Activated naive CD8-positive, alpha-beta T cell (primary cell): ENCODE measurements at regions not wholly inside any gene's neighbourhood (a gene's known extent, or its start where the extent isn't known, plus 50 kb on each side); places are given as distances from the start of the nearest gene placed in this dataset.

ENCODE experiments used
- H3K27ac Mint-ChIP-seq: one replicate; pipeline ENCODE4 v1.8.0; 2021; ENCODE audit warnings: mixed read lengths
- H3K27me3 Mint-ChIP-seq: one replicate; pipeline ENCODE4 v1.8.0; 2021; ENCODE audit warnings: mixed read lengths
- H3K36me3 Mint-ChIP-seq: one replicate; pipeline ENCODE4 v1.8.0; 2021; ENCODE audit warnings: mixed read lengths
- H3K4me1 Mint-ChIP-seq: one replicate; pipeline ENCODE4 v1.8.0; 2021; ENCODE audit warnings: low read depth, mixed read lengths
- H3K4me3 Mint-ChIP-seq: one replicate; pipeline ENCODE4 v1.8.0; 2021; ENCODE audit warnings: mild to moderate bottlenecking, mixed read lengths
- H3K9me3 Mint-ChIP-seq: one replicate; pipeline ENCODE4 v1.8.0; 2021; ENCODE audit warnings: low read depth, mixed read lengths

DNA sequence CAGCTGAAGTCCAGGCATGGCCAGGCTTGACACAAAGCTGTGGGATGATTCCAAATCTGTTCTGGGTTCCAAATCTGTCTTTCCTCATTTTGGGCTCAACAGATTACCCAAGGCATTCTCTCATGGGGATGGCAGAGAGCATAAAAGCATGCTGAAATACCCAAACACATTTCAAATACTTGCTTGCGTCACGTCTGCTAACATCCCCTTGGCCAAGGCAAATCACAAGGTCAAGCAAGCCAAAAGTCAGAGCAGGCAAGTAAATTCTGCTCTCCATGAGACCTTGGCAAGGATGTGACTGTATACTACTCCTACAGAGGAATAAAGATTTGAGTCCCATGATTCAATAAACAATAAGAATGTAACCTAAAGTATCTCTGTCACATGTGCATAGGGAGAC, 306.7 kb downstream of the EPB41L4A start:
- no peaks in the 10 kb centered on the region for H3K4me1 Mint-ChIP-seq
- no peaks in the 10 kb centered on the region for H3K36me3 Mint-ChIP-seq
- H3K27ac Mint-ChIP-seq: no peak overlapping the region
- peaks cover 6% of the 10 kb centered on the region for H3K27me3 Mint-ChIP-seq
- H3K9me3 Mint-ChIP-seq: no peaks in the 10 kb centered on the region
- H3K4me3 Mint-ChIP-seq: no peak overlapping the region

DNA sequence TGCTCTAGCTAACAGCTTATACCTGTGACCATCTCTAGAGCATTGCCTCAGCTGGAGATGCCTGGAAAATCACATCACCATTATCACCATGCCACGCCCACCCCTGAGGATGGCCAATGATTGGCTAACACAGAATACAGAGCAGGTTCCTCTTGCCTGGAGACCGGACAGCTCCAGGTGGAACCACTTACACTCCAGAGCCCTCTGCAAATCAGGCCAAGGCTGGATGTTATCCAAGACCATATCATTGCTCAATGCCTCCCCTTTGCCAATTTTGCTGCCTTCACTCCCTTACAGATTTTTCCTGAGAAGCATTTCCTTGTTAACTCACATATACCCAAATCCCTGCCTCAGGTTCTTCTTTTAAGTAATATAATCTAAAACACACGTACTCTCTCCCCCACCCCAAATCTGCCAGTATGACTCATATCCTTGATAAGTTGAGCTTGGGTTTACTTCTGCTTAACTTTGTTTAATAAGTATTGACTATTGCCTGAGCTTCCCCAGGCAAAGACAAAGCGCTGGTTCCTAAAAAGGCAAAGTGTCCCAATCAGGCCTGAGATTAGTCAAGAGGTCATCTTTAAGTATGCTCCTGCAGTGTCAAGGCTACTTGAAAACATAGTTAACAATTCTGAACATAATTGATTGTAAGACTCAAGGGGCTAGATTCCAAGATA, 309.6 kb downstream of the EPB41L4A start:
- H3K36me3 Mint-ChIP-seq: no peaks in the 10 kb centered on the region
- H3K27ac Mint-ChIP-seq: no peak overlapping the region
- H3K9me3 Mint-ChIP-seq: no peaks in the 10 kb centered on the region
- peaks cover 4% of the 10 kb centered on the region for H3K27me3 Mint-ChIP-seq
- H3K4me1 Mint-ChIP-seq: no peaks in the 10 kb centered on the region
- H3K4me3 Mint-ChIP-seq: no peak overlapping the region

DNA sequence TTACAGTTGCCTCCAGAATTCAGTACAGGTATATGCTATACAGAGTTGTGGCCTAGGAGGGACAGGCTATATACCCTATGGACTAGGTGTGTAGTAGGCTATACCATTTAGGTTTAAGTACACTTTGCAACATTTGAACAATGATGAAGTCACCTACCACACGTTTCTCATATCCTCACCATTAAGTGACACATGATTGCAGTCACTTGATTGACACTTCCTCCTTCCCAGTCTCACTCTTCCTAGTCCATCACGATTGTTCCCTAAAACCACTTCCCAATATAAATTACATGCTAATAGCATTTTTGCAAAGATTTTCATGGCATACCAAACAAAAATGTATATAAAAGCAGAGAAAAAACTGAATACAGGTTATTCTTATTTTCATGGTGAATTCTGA, 312.2 kb downstream of the EPB41L4A start:
- H3K4me3 Mint-ChIP-seq: no peak overlapping the region
- H3K36me3 Mint-ChIP-seq: no peaks in the 10 kb centered on the region
- no peaks in the 10 kb centered on the region for H3K4me1 Mint-ChIP-seq
- H3K27me3 Mint-ChIP-seq: peaks cover 2% of the 10 kb centered on the region
- H3K9me3 Mint-ChIP-seq: no peaks in the 10 kb centered on the region
- no peak overlapping the region for H3K27ac Mint-ChIP-seq

DNA sequence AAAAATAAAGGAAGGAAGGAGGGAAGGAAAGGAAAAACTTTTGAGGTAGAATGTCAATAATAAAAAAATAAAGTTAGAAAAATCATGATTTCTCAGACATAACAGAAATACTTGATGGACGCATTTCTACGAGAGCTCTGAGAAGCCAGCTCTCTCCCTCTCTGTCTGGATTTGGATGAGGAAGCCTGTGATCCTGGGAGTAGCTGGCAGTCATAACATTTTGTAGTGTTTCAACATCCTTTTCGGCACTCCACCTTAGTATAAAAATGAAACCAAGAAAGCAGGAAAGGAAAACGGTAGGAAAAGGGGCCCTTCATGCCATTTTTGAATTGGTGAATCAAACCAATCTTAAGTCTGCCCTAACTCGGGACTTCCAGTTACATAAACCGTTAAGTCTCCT, 321.3 kb downstream of the EPB41L4A start:
- no peak overlapping the region for H3K27ac Mint-ChIP-seq
- no peaks in the 10 kb centered on the region for H3K4me1 Mint-ChIP-seq
- no peaks in the 10 kb centered on the region for H3K36me3 Mint-ChIP-seq
- no peak overlapping the region for H3K4me3 Mint-ChIP-seq
- peaks cover 8% of the 10 kb centered on the region for H3K9me3 Mint-ChIP-seq
- peaks cover 7% of the 10 kb centered on the region for H3K27me3 Mint-ChIP-seq

DNA sequence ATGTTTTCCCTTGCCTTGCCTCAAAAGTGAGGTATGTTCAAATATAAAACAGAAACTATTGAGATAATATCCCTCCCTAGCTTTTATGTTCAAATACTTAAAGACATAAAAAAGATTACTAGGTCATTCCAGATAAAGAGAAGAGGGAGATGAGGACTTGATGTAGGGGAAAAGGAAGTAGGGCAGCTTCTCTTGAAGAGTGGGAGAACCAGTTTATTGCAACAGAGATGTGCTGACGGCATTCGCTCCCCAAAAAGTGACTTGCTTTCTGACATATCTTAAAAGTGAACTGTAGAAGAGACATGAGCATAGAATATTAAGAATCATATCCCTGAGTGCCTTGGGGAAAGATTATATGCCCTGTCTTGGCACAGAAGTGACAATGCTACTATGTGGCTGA, 330.2 kb upstream of the NREP start:
- Mint-ChIP-seq H3K4me3 (no peak overlapping the region), H3K36me3 (no peaks in the 10 kb centered on the region), H3K27me3 (peaks cover 5% of the 10 kb centered on the region), H3K9me3 (no peaks in the 10 kb centered on the region), H3K27ac (no peak overlapping the region), H3K4me1 (no peaks in the 10 kb centered on the region)

DNA sequence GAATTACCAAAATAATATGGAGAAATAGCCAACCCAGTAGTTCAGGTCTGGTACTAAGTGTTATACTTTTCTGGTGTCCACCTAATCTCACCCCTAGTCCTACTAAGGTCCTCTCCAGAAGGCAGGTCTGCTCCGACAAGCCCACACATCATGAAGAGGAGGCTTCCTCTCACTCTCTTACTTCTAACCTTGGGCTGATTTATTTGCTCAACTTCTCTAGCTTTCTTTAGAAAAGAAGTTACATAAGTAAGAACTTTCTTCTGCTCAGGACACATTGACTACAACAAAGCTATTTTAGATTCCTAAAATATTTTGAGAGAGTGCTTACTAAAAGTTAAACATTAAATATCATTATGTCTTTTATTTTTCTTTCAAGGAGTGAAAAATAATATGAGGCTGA, 329.7 kb upstream of the NREP start:
- Mint-ChIP-seq H3K27ac (no peak overlapping the region), H3K4me1 (no peaks in the 10 kb centered on the region), H3K36me3 (no peaks in the 10 kb centered on the region), H3K9me3 (no peaks in the 10 kb centered on the region), H3K4me3 (no peak overlapping the region), H3K27me3 (peaks cover 5% of the 10 kb centered on the region)

DNA sequence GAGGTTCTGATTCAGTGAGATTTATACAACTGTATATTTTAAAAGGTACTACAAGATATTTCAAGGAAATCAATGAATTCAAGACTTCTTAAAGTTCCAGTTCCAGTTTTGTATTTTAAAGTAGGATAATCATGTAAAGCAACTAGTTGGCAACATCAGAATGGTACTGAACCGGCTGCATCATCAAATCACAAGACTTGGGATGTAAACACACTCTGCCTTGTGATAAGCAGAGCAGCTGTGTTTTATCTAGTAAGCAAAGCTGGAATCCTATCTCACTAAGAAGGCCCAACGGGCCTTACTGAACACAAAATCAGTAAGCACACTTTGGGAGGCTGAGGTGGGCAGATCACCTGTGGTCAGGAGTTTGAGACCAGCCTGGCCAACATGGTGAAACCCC, 327.2 kb upstream of the NREP start:
- Mint-ChIP-seq H3K9me3 (no peaks in the 10 kb centered on the region), H3K36me3 (no peaks in the 10 kb centered on the region), H3K4me1 (no peaks in the 10 kb centered on the region), H3K4me3 (no peak overlapping the region), H3K27me3 (peaks cover 9% of the 10 kb centered on the region), H3K27ac (no peak overlapping the region)

DNA sequence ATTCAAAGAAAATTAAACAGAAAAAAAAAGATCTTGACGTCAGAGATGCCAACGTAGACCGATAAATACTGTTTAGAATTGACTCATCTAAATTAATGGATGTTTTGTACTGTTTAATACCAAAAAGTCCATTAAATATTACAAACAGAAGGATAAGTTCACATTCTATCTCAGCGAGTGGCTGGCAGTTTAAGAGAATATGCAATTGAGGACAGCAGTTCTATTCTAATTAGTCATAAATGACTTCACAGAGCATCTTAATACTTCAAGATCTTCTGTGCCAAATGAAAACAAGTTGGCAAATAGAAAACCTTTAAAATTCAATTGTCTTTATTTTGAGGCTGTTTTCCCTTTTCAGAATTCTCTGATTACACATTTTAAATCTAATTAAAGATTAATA, 326.6 kb upstream of the NREP start:
- no peaks in the 10 kb centered on the region for H3K9me3 Mint-ChIP-seq
- peaks cover 8% of the 10 kb centered on the region for H3K27me3 Mint-ChIP-seq
- H3K36me3 Mint-ChIP-seq: no peaks in the 10 kb centered on the region
- no peak overlapping the region for H3K27ac Mint-ChIP-seq
- no peaks in the 10 kb centered on the region for H3K4me1 Mint-ChIP-seq
- no peak overlapping the region for H3K4me3 Mint-ChIP-seq

DNA sequence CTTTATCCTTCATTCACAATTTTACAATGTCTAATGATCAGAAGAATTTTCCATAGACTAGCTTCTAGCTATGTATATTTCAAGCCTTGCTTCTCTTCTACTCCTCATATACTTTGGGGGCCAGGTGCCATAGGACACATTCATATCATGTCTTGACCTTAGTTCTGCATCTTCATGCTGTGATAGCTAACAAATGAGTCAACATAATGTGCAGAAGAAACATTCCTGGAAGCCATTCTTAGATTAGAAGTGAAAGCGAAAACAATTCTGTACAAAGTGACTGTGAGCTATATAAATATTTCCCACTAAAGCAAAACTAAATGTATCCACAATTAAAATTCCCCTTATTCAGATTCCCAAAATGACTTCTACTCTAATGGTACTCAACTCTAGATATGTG, 320.2 kb upstream of the NREP start:
- Mint-ChIP-seq H3K4me3 (no peak overlapping the region), H3K27ac (no peak overlapping the region), H3K27me3 (peaks cover 4% of the 10 kb centered on the region), H3K36me3 (no peaks in the 10 kb centered on the region), H3K4me1 (no peaks in the 10 kb centered on the region), H3K9me3 (peaks cover 4% of the 10 kb centered on the region)

DNA sequence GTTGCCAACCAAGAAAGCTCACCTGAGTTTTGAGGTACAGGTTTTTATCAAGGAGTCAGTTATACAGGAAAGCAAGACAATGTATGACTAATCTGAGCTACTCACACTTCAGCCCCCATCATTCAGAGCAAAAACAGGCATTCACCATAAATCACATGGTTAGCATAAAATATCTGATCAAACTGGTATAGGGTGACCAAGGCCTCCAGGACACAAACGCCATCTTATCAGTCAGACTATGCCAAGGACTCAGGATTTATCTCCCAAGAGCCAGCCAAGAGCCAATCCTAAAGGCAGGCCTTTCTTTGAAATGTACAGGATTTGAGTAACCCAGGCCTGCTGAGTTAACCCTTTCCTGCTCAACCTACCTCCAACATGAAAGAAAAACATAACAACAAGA, 313.0 kb upstream of the NREP start:
- Mint-ChIP-seq H3K4me1 (no peaks in the 10 kb centered on the region), H3K4me3 (no peak overlapping the region), H3K36me3 (no peaks in the 10 kb centered on the region), H3K27me3 (peaks cover 2% of the 10 kb centered on the region), H3K27ac (no peak overlapping the region), H3K9me3 (no peaks in the 10 kb centered on the region)

DNA sequence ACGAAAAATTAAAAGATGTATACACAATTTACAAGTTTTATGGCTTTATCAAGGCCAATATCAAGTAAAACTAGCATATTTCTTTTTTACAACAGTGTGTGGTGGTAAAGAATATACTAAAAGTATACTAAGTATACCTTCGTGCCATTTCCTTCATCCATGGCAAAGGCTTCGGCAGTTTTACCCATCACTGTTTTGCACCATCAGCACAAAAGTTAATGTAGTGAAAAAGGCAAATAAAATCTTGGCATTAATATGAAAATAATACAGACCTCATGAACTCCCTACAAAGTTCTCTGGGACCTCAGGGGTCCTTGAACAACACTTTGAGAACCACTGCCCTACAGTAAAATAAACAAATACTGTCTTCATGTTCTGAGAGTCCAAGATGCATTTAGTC, 312.3 kb upstream of the NREP start:
- H3K27me3 Mint-ChIP-seq: peaks cover 2% of the 10 kb centered on the region

DNA sequence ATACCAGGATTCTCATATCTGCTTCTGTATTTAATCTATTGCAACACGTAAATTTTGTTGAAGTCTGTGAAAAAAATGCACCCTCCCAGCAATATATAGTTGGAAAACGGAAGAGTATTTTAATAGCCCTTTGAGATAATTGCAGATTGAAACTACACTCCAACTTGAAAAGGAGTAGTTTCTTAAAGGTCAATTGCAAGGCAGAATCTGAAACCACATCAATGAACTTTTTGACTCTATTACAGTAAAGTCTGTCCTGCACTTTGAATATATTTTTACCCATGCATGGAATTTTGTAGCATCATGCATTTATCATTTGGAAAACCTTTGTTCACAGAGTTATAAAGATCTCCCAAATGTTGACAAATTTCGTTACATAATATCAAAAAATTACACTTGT, 311.6 kb upstream of the NREP start:
- H3K27ac Mint-ChIP-seq: no peak overlapping the region
- no peaks in the 10 kb centered on the region for H3K4me1 Mint-ChIP-seq

More for the DNA sequence above, 312.3 kb upstream of the NREP start:
- H3K4me3 Mint-ChIP-seq: no peak overlapping the region
- no peaks in the 10 kb centered on the region for H3K36me3 Mint-ChIP-seq
- H3K9me3 Mint-ChIP-seq: no peaks in the 10 kb centered on the region
- H3K27ac Mint-ChIP-seq: no peak overlapping the region
- H3K4me1 Mint-ChIP-seq: no peaks in the 10 kb centered on the region

DNA sequence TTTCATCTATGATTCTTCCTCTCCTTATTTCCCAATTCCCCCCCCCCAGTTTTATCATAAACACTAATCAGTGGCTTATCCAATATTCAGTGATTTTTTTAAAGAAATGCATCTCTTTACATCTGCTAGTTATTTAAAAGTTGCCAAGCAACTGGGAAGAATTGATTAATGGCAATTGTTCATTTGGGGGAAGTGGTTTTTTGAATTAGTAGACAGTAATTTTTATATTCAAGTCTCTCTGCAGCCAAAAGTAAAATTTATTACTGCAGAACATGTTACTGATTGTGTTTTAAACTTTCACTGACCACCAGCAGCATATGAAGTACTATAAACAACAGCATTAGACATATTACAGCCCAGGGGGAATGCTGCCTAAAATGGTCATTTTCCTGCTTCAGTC, 308.8 kb upstream of the NREP start:
- peaks cover 2% of the 10 kb centered on the region for H3K27me3 Mint-ChIP-seq
- H3K4me3 Mint-ChIP-seq: no peak overlapping the region
- no peaks in the 10 kb centered on the region for H3K9me3 Mint-ChIP-seq
- H3K27ac Mint-ChIP-seq: no peak overlapping the region
- no peaks in the 10 kb centered on the region for H3K36me3 Mint-ChIP-seq
- H3K4me1 Mint-ChIP-seq: no peaks in the 10 kb centered on the region

More for the DNA sequence above, 311.6 kb upstream of the NREP start:
- Mint-ChIP-seq H3K9me3 (no peaks in the 10 kb centered on the region), H3K27me3 (peaks cover 2% of the 10 kb centered on the region), H3K4me3 (no peak overlapping the region), H3K36me3 (no peaks in the 10 kb centered on the region)

DNA sequence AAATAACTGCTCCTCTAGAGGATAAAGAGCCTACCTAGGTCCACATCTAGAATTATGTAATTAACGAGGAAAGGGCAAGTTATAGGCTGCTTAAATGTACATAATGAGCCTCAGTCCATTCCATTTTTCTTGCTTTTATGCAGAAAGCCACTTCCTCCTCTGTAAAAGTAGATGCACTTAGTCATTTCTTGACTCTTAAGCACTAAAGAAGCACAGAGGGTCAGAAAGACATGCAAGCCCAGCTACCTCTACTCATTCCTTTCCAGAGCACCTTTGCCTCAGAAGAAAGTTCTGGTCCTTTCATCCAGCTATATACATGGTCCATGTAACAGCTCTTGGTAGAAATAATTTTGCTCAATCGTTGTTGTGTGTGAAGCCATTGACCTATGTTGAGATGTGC, 308.0 kb upstream of the NREP start:
- Mint-ChIP-seq H3K4me1 (no peaks in the 10 kb centered on the region), H3K9me3 (no peaks in the 10 kb centered on the region), H3K27ac (no peak overlapping the region), H3K27me3 (peaks cover 2% of the 10 kb centered on the region), H3K4me3 (no peak overlapping the region), H3K36me3 (no peaks in the 10 kb centered on the region)

DNA sequence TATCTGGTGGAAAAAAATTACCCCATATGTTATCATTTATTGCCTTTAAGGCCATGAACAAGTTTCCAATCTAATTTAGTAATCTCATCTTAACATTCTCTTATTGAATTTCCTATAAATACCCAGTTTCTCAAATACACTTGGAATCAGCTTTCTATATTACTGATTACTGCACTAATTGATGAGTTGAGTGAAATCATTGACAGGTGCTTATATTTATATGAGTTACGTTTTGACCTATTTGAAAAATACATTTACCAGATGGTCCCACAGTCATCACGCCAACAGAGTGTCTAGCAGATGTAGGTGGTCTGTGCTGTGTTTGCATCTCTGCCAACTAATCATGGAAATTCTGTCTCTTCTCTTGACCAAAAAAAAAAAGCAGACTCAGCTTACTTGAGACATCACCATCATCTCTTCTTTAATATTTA, 307.3 kb upstream of the NREP start:
- Mint-ChIP-seq H3K4me3 (no peak overlapping the region), H3K9me3 (no peaks in the 10 kb centered on the region), H3K27me3 (peaks cover 2% of the 10 kb centered on the region), H3K4me1 (no peaks in the 10 kb centered on the region), H3K36me3 (no peaks in the 10 kb centered on the region), H3K27ac (no peak overlapping the region)

DNA sequence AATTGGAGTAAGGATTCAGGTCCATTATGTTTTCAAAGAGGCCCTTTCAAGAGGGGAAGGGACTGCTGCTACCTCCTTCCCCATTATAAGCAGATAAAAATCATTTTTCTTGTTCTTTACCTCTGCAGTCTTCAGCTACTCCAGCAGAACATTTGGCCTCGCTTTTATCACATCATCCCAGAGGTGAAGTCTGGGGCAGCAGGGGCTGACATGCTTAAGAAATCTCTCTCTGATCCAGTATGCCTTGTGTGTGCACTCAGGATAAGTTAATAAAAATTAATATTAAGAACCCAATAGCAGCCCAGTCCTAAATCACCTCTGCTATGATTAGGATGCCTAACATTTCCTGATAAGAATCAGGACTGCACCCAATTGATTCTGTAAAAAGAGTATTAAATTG, 306.9 kb upstream of the NREP start:
- Mint-ChIP-seq H3K36me3 (no peaks in the 10 kb centered on the region), H3K27me3 (peaks cover 2% of the 10 kb centered on the region), H3K27ac (no peak overlapping the region), H3K9me3 (no peaks in the 10 kb centered on the region), H3K4me1 (no peaks in the 10 kb centered on the region), H3K4me3 (no peak overlapping the region)
